OCI-LY7 (cell line): ENCODE measurements at regions not wholly inside any gene's neighbourhood (a gene's known extent, or its start where the extent isn't known, plus 50 kb on each side); places are given as distances from the start of the nearest gene placed in this dataset.

Experiments
- CTCF ChIP-seq: fragments of 200-600 bp; sonication (generic); conservative IDR thresholded peaks from 2 replicates; pipeline ENCODE4 v1.5.1; 2014; ENCODE audit warnings: mild to moderate bottlenecking, antibody characterized with exemption, low read length, moderate library complexity, mixed read lengths
- EZH2phosphoT487 ChIP-seq: fragments of 200-600 bp; sonication (generic); IDR thresholded peaks from 2 replicates; pipeline ENCODE4 v1.6.1; 2018; ENCODE audit warnings: low read depth, borderline replicate concordance, mild to moderate bottlenecking, mixed run types, antibody characterized with exemption, low read length, moderate library complexity, mixed read lengths

DNA sequence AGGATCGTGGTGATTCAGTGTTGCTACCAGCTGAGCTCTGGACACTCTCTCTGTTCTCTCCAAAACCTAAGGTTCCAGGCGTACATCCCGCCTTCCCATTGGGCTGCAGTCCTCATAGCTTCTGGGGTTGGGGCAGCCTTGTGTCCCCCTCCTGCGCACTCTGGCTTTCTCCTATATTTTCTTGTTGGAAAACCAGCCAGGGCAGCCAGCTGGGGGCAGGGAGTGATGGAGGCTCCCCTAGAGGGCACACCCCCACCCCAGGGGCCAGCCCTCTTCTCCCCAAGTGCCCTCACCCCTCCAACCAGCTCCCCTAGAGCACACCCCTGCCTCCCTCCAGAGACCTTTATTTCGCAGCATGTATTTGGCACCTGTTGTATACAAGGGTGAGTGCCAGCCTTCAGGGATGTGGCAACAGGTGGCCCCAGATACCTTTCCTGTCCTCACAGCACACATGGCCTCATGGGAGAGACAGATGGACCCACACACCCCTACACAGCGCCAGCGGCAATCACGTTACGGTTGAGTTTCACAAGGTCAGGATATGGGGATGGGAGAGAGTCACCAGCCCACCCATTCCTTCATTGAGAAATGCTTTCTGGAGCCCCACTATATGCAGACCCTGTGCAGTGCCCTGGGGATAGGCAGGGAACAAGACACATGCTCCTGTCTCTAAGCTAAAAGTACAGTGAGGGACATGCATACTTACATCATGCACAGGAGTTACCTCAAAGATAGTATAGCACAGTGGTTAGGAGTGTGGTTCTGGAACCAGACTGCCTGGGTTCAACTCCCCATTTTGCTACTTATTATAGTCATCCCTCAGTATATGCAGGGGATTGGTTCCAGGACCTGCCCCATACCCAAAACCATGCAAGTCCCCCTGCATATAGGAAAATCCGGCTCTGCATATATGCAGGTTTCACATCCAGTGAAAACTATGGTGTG is 141.1 kb downstream of the PHETA1 start:
- TF ChIP-seq CTCF (no peak), EZH2phosphoT487 (no peak)
